ENCODE measurements at regions not wholly inside any gene's neighbourhood (a gene's known extent, or its start where the extent isn't known, plus 50 kb on each side); places are given as distances from the start of the nearest gene placed in this dataset.

GRCh38 chr13:85659493-85659892 is 139.7 kb downstream of the SLITRK6 start:
- TF ChIP-seq CTCF (conservative IDR thresholded peaks at IDR 0.05 in 1 of 2, IDR thresholded peaks at IDR 0.05 in 1 of 2; ENCODE audit: low read depth in 1 of 2, low read length in 2 of 2) (no peak), EZH2 (IDR thresholded peaks at IDR 0.05; ENCODE audit: low read length, missing control alignments) (no peak)
